HepG2 (cell line): ENCODE measurements at regions not wholly inside any gene's neighbourhood (a gene's known extent, or its start where the extent isn't known, plus 50 kb on each side); places are given as distances from the start of the nearest gene placed in this dataset.

Experiments used
- CBX2 ChIP-seq, 2 experiments: fragments of 200-600 bp in 1 of 2; sonication (generic); formaldehyde crosslinking in 1 of 2; IDR thresholded peaks; 2 replicates each; pipeline versions ENCODE4 v1.7.0 to v1.8.1; 2018 to 2022; ENCODE audit warnings: low read depth in 2 of 2, low read length in 1 of 2, mild to moderate bottlenecking in 1 of 2, missing genetic modification reagents in 1 of 2
- CHD4 ChIP-seq: fragments of 200-600 bp; sonication (generic); IDR thresholded peaks from 2 replicates; pipeline ENCODE4 v1.7.0; 2017; ENCODE audit warnings: mild to moderate bottlenecking, low read length, borderline replicate concordance
- JUNB ChIP-seq: sonication (generic); formaldehyde crosslinking; IDR thresholded peaks from 2 replicates; pipeline ENCODE4 v1.8.0; 2022; ENCODE audit warnings: missing genetic modification reagents, mild to moderate bottlenecking, borderline replicate concordance
- PAX8 ChIP-seq: sonication (generic); formaldehyde crosslinking; IDR thresholded peaks from 2 replicates; pipeline ENCODE4 v1.8.0; 2022; ENCODE audit warnings: mild to moderate bottlenecking, missing genetic modification reagents, borderline replicate concordance
- RARG ChIP-seq: sonication (generic); formaldehyde crosslinking; IDR thresholded peaks from 2 replicates; pipeline ENCODE4 v1.4.0; 2020; ENCODE audit warnings: low read depth, mild to moderate bottlenecking, missing genetic modification reagents
- SALL1 ChIP-seq: sonication (generic); formaldehyde crosslinking; IDR thresholded peaks from 2 replicates; pipeline ENCODE4 v1.8.0; 2022; ENCODE audit warnings: mild to moderate bottlenecking, missing genetic modification reagents
- SSRP1 ChIP-seq: IDR thresholded peaks from 2 replicates; pipeline ENCODE4 v1.6.1; 2016; ENCODE audit warnings: control low read depth
- SYNCRIP ChIP-seq: fragments of 200-400 bp; formaldehyde crosslinking; IDR thresholded peaks from 2 replicates; pipeline ENCODE4 v1.6.1; 2018; ENCODE audit warnings: mild to moderate bottlenecking, low read depth, low read length; ENCODE audit not compliant: insufficient read depth
- TBP ChIP-seq: sonication (generic); formaldehyde crosslinking; IDR thresholded peaks from 2 replicates; pipeline ENCODE4 v1.5.0; 2020; ENCODE audit warnings: missing genetic modification reagents
- ZNF782 ChIP-seq: sonication (generic); formaldehyde crosslinking; IDR thresholded peaks from 2 replicates; pipeline ENCODE4 v1.4.0; 2020; ENCODE audit warnings: missing genetic modification reagents, mild to moderate bottlenecking, borderline replicate concordance
- TF ChIP-seq, protein P1 (sequence below): sonication (generic); formaldehyde crosslinking; IDR thresholded peaks from 2 replicates; pipeline ENCODE4; 2020; ENCODE audit warnings: missing genetic modification reagents, mild to moderate bottlenecking, borderline replicate concordance
- TF ChIP-seq, protein P2 (sequence below): sonication (generic); formaldehyde crosslinking; IDR thresholded peaks from 2 replicates; pipeline ENCODE4 v1.4.0; 2020; ENCODE audit warnings: missing genetic modification reagents
- TF ChIP-seq, protein P3 (sequence below): sonication (generic); formaldehyde crosslinking; IDR thresholded peaks from 2 replicates; pipeline ENCODE4 v1.5.1; 2020; ENCODE audit warnings: mild to moderate bottlenecking, missing genetic modification reagents
- TF ChIP-seq, protein P4 (sequence below): sonication (generic); formaldehyde crosslinking; IDR thresholded peaks from 2 replicates; pipeline ENCODE4 v1.5.0; 2020; ENCODE audit warnings: mild to moderate bottlenecking, missing genetic modification reagents
- TF ChIP-seq, protein P5 (sequence below): sonication (generic); formaldehyde crosslinking; IDR thresholded peaks from 2 replicates; pipeline ENCODE4 v1.5.0; 2020; ENCODE audit warnings: mild to moderate bottlenecking, missing genetic modification reagents

DNA sequence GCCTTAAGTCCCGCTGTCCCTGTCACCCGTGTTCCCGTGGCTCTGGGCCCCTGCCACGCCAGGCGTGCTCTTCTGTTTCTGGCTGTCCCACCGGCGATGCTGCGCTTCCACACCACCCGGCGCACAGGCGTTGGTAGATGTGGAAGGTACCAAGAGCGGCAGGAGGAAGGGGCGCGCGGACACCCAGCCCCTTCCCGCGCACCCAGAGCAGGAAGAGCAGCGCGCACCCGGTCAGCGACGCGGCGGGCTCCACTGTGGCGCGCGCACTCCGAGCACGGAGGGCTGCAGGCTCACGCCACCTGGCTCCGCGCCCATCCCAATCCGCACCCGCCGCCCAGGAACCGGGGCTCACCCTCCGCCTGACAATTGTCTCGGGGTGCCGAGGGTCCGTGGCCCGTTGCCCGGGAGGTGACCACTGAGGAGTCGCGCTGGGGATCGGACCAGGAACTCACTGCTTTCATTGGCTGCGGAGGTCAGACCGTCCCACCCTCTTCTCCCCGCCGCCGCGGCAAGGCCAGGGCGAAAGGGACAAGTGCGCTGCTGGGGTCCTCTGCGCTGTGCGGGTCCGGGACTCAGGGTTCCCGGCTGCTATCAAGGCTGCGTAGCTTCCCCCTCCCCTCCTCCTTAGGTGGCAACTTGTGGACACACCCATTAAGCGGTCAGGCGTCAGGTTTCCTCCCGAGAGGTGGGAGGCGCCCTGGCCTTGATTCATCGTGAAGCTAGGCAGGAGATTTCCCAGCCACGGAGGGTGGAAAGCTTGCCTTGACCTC lies 121.6 kb upstream of the ZNF92 start (continued):
- no peak for TF ChIP-seq TBP (CRISPR knock-in tag)
- TF ChIP-seq JUNB = no peak
- no peak for TF ChIP-seq RARG (CRISPR knock-in tag)
- no peak for TF ChIP-seq SSRP1 (CRISPR knock-in tag)
- TF ChIP-seq, protein P1, sequence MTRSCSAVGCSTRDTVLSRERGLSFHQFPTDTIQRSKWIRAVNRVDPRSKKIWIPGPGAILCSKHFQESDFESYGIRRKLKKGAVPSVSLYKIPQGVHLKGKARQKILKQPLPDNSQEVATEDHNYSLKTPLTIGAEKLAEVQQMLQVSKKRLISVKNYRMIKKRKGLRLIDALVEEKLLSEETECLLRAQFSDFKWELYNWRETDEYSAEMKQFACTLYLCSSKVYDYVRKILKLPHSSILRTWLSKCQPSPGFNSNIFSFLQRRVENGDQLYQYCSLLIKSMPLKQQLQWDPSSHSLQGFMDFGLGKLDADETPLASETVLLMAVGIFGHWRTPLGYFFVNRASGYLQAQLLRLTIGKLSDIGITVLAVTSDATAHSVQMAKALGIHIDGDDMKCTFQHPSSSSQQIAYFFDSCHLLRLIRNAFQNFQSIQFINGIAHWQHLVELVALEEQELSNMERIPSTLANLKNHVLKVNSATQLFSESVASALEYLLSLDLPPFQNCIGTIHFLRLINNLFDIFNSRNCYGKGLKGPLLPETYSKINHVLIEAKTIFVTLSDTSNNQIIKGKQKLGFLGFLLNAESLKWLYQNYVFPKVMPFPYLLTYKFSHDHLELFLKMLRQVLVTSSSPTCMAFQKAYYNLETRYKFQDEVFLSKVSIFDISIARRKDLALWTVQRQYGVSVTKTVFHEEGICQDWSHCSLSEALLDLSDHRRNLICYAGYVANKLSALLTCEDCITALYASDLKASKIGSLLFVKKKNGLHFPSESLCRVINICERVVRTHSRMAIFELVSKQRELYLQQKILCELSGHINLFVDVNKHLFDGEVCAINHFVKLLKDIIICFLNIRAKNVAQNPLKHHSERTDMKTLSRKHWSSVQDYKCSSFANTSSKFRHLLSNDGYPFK (CRISPR knock-in tag) = no peak; the same call in 1 of the 2 replicates
- no peak for TF ChIP-seq PAX8 (CRISPR knock-in tag)
- peak; percentile 81 for TF ChIP-seq SALL1
- TF ChIP-seq, protein P2, sequence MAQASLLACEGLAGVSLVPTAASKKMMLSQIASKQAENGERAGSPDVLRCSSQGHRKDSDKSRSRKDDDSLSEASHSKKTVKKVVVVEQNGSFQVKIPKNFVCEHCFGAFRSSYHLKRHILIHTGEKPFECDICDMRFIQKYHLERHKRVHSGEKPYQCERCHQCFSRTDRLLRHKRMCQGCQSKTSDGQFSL (CRISPR knock-in tag) = no peak
- TF ChIP-seq, protein P3, sequence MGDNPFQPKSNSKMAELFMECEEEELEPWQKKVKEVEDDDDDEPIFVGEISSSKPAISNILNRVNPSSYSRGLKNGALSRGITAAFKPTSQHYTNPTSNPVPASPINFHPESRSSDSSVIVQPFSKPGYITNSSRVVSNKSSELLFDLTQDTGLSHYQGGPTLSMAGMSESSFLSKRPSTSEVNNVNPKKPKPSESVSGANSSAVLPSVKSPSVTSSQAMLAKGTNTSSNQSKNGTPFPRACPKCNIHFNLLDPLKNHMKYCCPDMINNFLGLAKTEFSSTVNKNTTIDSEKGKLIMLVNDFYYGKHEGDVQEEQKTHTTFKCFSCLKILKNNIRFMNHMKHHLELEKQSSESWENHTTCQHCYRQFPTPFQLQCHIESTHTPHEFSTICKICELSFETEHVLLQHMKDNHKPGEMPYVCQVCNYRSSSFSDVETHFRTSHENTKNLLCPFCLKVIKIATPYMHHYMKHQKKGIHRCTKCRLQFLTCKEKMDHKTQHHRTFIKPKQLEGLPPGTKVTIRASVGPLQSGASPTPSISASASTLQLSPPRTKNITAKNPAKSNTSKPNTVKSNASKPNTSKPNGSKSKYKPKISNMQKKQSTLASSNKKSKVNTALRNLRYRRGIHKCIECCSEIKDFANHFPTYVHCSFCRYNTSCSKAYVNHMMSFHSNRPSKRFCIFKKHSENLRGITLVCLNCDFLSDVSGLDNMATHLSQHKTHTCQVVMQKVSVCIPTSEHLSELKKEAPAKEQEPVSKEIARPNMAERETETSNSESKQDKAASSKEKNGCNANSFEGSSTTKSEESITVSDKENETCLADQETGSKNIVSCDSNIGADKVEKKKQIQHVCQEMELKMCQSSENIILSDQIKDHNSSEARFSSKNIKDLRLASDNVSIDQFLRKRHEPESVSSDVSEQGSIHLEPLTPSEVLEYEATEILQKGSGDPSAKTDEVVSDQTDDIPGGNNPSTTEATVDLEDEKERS (CRISPR knock-in tag) = no peak
- peak; percentile 33; the same call in 1 of the 2 replicates for TF ChIP-seq ZNF782 (CRISPR knock-in tag)
- TF ChIP-seq, protein P4, sequence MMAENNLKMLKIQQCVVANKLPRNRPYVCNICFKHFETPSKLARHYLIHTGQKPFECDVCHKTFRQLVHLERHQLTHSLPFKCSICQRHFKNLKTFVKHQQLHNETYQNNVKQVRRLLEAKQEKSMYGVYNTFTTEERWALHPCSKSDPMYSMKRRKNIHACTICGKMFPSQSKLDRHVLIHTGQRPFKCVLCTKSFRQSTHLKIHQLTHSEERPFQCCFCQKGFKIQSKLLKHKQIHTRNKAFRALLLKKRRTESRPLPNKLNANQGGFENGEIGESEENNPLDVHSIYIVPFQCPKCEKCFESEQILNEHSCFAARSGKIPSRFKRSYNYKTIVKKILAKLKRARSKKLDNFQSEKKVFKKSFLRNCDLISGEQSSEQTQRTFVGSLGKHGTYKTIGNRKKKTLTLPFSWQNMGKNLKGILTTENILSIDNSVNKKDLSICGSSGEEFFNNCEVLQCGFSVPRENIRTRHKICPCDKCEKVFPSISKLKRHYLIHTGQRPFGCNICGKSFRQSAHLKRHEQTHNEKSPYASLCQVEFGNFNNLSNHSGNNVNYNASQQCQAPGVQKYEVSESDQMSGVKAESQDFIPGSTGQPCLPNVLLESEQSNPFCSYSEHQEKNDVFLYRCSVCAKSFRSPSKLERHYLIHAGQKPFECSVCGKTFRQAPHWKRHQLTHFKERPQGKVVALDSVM (CRISPR knock-in tag) = 0 out of 2 replicates have a peak, but pooled peaks have one; percentile 23
- TF ChIP-seq, protein P5, sequence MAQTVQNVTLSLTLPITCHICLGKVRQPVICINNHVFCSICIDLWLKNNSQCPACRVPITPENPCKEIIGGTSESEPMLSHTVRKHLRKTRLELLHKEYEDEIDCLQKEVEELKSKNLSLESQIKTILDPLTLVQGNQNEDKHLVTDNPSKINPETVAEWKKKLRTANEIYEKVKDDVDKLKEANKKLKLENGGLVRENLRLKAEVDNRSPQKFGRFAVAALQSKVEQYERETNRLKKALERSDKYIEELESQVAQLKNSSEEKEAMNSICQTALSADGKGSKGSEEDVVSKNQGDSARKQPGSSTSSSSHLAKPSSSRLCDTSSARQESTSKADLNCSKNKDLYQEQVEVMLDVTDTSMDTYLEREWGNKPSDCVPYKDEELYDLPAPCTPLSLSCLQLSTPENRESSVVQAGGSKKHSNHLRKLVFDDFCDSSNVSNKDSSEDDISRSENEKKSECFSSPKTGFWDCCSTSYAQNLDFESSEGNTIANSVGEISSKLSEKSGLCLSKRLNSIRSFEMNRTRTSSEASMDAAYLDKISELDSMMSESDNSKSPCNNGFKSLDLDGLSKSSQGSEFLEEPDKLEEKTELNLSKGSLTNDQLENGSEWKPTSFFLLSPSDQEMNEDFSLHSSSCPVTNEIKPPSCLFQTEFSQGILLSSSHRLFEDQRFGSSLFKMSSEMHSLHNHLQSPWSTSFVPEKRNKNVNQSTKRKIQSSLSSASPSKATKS (CRISPR knock-in tag) = no peak
- TF ChIP-seq CBX2 (IDR thresholded peaks at IDR 0.05; ENCODE audit: low read depth, low read length) = no peak
- TF ChIP-seq CBX2 (CRISPR knock-in tag; IDR thresholded peaks at IDR 0.05; ENCODE audit: low read depth) = peak; percentile 85; the same call in 1 of the 2 replicates
- no peak for TF ChIP-seq CHD4
- no peak for TF ChIP-seq SYNCRIP
